ENCODE measurements at regions not wholly inside any gene's neighbourhood (a gene's known extent, or its start where the extent isn't known, plus 50 kb on each side); places are given as distances from the start of the nearest gene placed in this dataset.

- no peak overlapping the region for H2BK120ac ChIP-seq (ENCODE audit: insufficient read depth, low read length, poor library complexity)
- no peak overlapping the region for H3K9ac ChIP-seq (ENCODE audit: low read length)
- H3K4me3 ChIP-seq (ENCODE audit: low read depth, low read length) = no peak overlapping the region
- no peak overlapping the region for H3K4me2 ChIP-seq (ENCODE audit: low read length)
- H3K14ac ChIP-seq (ENCODE audit: low read length) = no peak overlapping the region
- H3K79me2 ChIP-seq (ENCODE audit: control insufficient read depth, insufficient read depth, low read length, poor library complexity) = no peaks in the 10 kb centered on the region
- H2AK5ac ChIP-seq (ENCODE audit: low read length) = no peak overlapping the region
- DNase-seq = no peak
- H3K23ac ChIP-seq (ENCODE audit: low read length) = no peak overlapping the region
- H4K12ac ChIP-seq (ENCODE audit: low read depth, low read length) = no peak overlapping the region
- no peaks in the 10 kb centered on the region for H3K4me1 ChIP-seq (ENCODE audit: control insufficient read depth in 1 of 2, insufficient read depth in 2 of 2, low read length in 2 of 2)
- H3K36me3 ChIP-seq (ENCODE audit: control insufficient read depth in 1 of 2, insufficient read depth in 2 of 2, low read length in 2 of 2) = no peaks in the 10 kb centered on the region
- no peaks in the 10 kb centered on the region for H3K79me1 ChIP-seq (ENCODE audit: low read length)
- H3K27ac ChIP-seq (ENCODE audit: low read depth, low read length) = no peak overlapping the region
- H4K91ac ChIP-seq (ENCODE audit: low read depth, low read length) = no peak overlapping the region
- H3K18ac ChIP-seq (ENCODE audit: low read length) = no peak overlapping the region
- H2AFZ ChIP-seq (ENCODE audit: insufficient read depth, low read length, poor library complexity) = no peak overlapping the region
- H4K8ac ChIP-seq (ENCODE audit: low read depth, low read length) = no peak overlapping the region
- no peak overlapping the region for H2BK5ac ChIP-seq (ENCODE audit: low read depth, low read length, poor library complexity)
- no peak overlapping the region for H2BK12ac ChIP-seq (ENCODE audit: low read length)
- no peak overlapping the region for H3K4ac ChIP-seq (ENCODE audit: low read depth, low read length)
- H3K27me3 ChIP-seq (ENCODE audit: insufficient read depth, low read length) = no peaks in the 10 kb centered on the region
- no peaks in the 10 kb centered on the region for H3K9me3 ChIP-seq (ENCODE audit: insufficient read depth, low read depth, low read length)
- no CpG with 5 or more reads among the region's 1 CpG for WGBS (ENCODE audit: extremely low coverage, insufficient coverage, insufficient read length)
Measured at GRCh38 chr3:153290268-153291015, 128.4 kb downstream of the RAP2B start.

GRCh38 chr3:153291059-153291685 lies 129.1 kb downstream of the RAP2B start:
- no peak overlapping the region for H3K14ac ChIP-seq (ENCODE audit: low read length)
- no peaks in the 10 kb centered on the region for H3K79me2 ChIP-seq (ENCODE audit: control insufficient read depth, insufficient read depth, low read length, poor library complexity)
- no peak overlapping the region for H2BK120ac ChIP-seq (ENCODE audit: insufficient read depth, low read length, poor library complexity)

GRCh38 chr3:153293265-153293664 lies 131.2 kb downstream of the RAP2B start:
- Histone ChIP-seq H3K4ac (ENCODE audit: low read depth, low read length) (no peak overlapping the region), H3K4me3 (ENCODE audit: low read depth, low read length) (no peak overlapping the region), H3K79me1 (ENCODE audit: low read length) (no peaks in the 10 kb centered on the region), H4K8ac (ENCODE audit: low read depth, low read length) (no peak overlapping the region), H2BK5ac (ENCODE audit: low read depth, low read length, poor library complexity) (no peak overlapping the region), H2BK12ac (ENCODE audit: low read length) (no peak overlapping the region), H3K36me3 (ENCODE audit: control insufficient read depth in 1 of 2, insufficient read depth in 2 of 2, low read length in 2 of 2) (no peaks in the 10 kb centered on the region), H3K4me1 (ENCODE audit: control insufficient read depth in 1 of 2, insufficient read depth in 2 of 2, low read length in 2 of 2) (no peaks in the 10 kb centered on the region), H4K12ac (ENCODE audit: low read depth, low read length) (no peak overlapping the region), H3K14ac (ENCODE audit: low read length) (no peak overlapping the region), H2AFZ (ENCODE audit: insufficient read depth, low read length, poor library complexity) (no peak overlapping the region), H3K23ac (ENCODE audit: low read length) (no peak overlapping the region), H2BK120ac (ENCODE audit: insufficient read depth, low read length, poor library complexity) (no peak overlapping the region), H3K4me2 (ENCODE audit: low read length) (no peak overlapping the region), H2AK5ac (ENCODE audit: low read length) (no peak overlapping the region), H4K91ac (ENCODE audit: low read depth, low read length) (no peak overlapping the region), H3K27ac (ENCODE audit: low read depth, low read length) (no peak overlapping the region), H3K27me3 (ENCODE audit: insufficient read depth, low read length) (no peaks in the 10 kb centered on the region), H3K79me2 (ENCODE audit: control insufficient read depth, insufficient read depth, low read length, poor library complexity) (no peaks in the 10 kb centered on the region), H3K9ac (ENCODE audit: low read length) (no peak overlapping the region), H3K9me3 (ENCODE audit: insufficient read depth, low read depth, low read length) (no peaks in the 10 kb centered on the region), H3K18ac (ENCODE audit: low read length) (no peak overlapping the region)
- DNase-seq = no peak
- no CpG with 5 or more reads among the region's 5 CpGs for WGBS (ENCODE audit: extremely low coverage, insufficient coverage, insufficient read length)

More at GRCh38 chr3:153291059-153291685, 129.1 kb downstream of the RAP2B start:
- H2BK12ac ChIP-seq (ENCODE audit: low read length) = no peak overlapping the region
- H3K4me1 ChIP-seq (ENCODE audit: control insufficient read depth in 1 of 2, insufficient read depth in 2 of 2, low read length in 2 of 2) = no peaks in the 10 kb centered on the region
- no peak overlapping the region for H4K12ac ChIP-seq (ENCODE audit: low read depth, low read length)
- H2AFZ ChIP-seq (ENCODE audit: insufficient read depth, low read length, poor library complexity) = no peak overlapping the region
- H3K27me3 ChIP-seq (ENCODE audit: insufficient read depth, low read length) = no peaks in the 10 kb centered on the region
- no peak overlapping the region for H3K23ac ChIP-seq (ENCODE audit: low read length)
- no peak overlapping the region for H3K4me2 ChIP-seq (ENCODE audit: low read length)
- H3K36me3 ChIP-seq (ENCODE audit: control insufficient read depth in 1 of 2, insufficient read depth in 2 of 2, low read length in 2 of 2) = no peaks in the 10 kb centered on the region
- no peak overlapping the region for H4K8ac ChIP-seq (ENCODE audit: low read depth, low read length)
- H3K27ac ChIP-seq (ENCODE audit: low read depth, low read length) = no peak overlapping the region
- H3K9ac ChIP-seq (ENCODE audit: low read length) = no peak overlapping the region
- H3K9me3 ChIP-seq (ENCODE audit: insufficient read depth, low read depth, low read length) = no peaks in the 10 kb centered on the region
- no peak overlapping the region for H3K4ac ChIP-seq (ENCODE audit: low read depth, low read length)
- peak; percentile 10 to 52 for DNase-seq
- H2BK5ac ChIP-seq (ENCODE audit: low read depth, low read length, poor library complexity) = no peak overlapping the region
- H4K91ac ChIP-seq (ENCODE audit: low read depth, low read length) = no peak overlapping the region
- H3K18ac ChIP-seq (ENCODE audit: low read length) = no peak overlapping the region
- no peaks in the 10 kb centered on the region for H3K79me1 ChIP-seq (ENCODE audit: low read length)
- H3K4me3 ChIP-seq (ENCODE audit: low read depth, low read length) = no peak overlapping the region
- no CpG with 5 or more reads among the region's 3 CpGs for WGBS (ENCODE audit: extremely low coverage, insufficient coverage, insufficient read length)
- H2AK5ac ChIP-seq (ENCODE audit: low read length) = no peak overlapping the region

- no peak overlapping the region for H3K18ac ChIP-seq (ENCODE audit: low read length)
- no peak overlapping the region for H3K9ac ChIP-seq (ENCODE audit: low read length)
- no peak overlapping the region for H3K27ac ChIP-seq (ENCODE audit: low read depth, low read length)
- no peak overlapping the region for H3K4me2 ChIP-seq (ENCODE audit: low read length)
- H3K36me3 ChIP-seq (ENCODE audit: control insufficient read depth in 1 of 2, insufficient read depth in 2 of 2, low read length in 2 of 2) = no peaks in the 10 kb centered on the region
- no peak overlapping the region for H4K8ac ChIP-seq (ENCODE audit: low read depth, low read length)
- H4K91ac ChIP-seq (ENCODE audit: low read depth, low read length) = no peak overlapping the region
- no peak overlapping the region for H4K12ac ChIP-seq (ENCODE audit: low read depth, low read length)
- no peak overlapping the region for H3K4me3 ChIP-seq (ENCODE audit: low read depth, low read length)
- no peaks in the 10 kb centered on the region for H3K79me2 ChIP-seq (ENCODE audit: control insufficient read depth, insufficient read depth, low read length, poor library complexity)
- no peak overlapping the region for H3K4ac ChIP-seq (ENCODE audit: low read depth, low read length)
- no peaks in the 10 kb centered on the region for H3K79me1 ChIP-seq (ENCODE audit: low read length)
- no peaks in the 10 kb centered on the region for H3K9me3 ChIP-seq (ENCODE audit: insufficient read depth, low read depth, low read length)
- H2BK120ac ChIP-seq (ENCODE audit: insufficient read depth, low read length, poor library complexity) = no peak overlapping the region
- no peak overlapping the region for H3K23ac ChIP-seq (ENCODE audit: low read length)
- H2AK5ac ChIP-seq (ENCODE audit: low read length) = no peak overlapping the region
- no peak for DNase-seq
- H3K14ac ChIP-seq (ENCODE audit: low read length) = no peak overlapping the region
- no peaks in the 10 kb centered on the region for H3K27me3 ChIP-seq (ENCODE audit: insufficient read depth, low read length)
- H2AFZ ChIP-seq (ENCODE audit: insufficient read depth, low read length, poor library complexity) = no peak overlapping the region
- no peaks in the 10 kb centered on the region for H3K4me1 ChIP-seq (ENCODE audit: control insufficient read depth in 1 of 2, insufficient read depth in 2 of 2, low read length in 2 of 2)
- no peak overlapping the region for H2BK12ac ChIP-seq (ENCODE audit: low read length)
- H2BK5ac ChIP-seq (ENCODE audit: low read depth, low read length, poor library complexity) = no peak overlapping the region
Measured at GRCh38 chr3:153295901-153296300, 133.9 kb downstream of the RAP2B start.

Measured in trophoblast cell (in vitro differentiated cells and primary cell).